H1 (cell line): ENCODE measurements at regions not wholly inside any gene's neighbourhood (a gene's known extent, or its start where the extent isn't known, plus 50 kb on each side); places are given as distances from the start of the nearest gene placed in this dataset.

ENCODE experiments used
- CTBP2 ChIP-seq: IDR thresholded peaks from 2 replicates; pipeline ENCODE4 v1.7.0; 2011; ENCODE audit warnings: borderline replicate concordance, mild to moderate bottlenecking, moderate library complexity, mixed read lengths, low read length; ENCODE audit not compliant: insufficient read depth, insufficient read length
- TF ChIP-seq, protein P1 (sequence below): fragments of 300-600 bp; sonication (generic); IDR thresholded peaks from 2 replicates; pipeline ENCODE4 v1.7.1; 2012; ENCODE audit warnings: low read length, moderate library complexity, mild to moderate bottlenecking, inconsistent platforms; ENCODE audit not compliant: insufficient replicate concordance

DNA sequence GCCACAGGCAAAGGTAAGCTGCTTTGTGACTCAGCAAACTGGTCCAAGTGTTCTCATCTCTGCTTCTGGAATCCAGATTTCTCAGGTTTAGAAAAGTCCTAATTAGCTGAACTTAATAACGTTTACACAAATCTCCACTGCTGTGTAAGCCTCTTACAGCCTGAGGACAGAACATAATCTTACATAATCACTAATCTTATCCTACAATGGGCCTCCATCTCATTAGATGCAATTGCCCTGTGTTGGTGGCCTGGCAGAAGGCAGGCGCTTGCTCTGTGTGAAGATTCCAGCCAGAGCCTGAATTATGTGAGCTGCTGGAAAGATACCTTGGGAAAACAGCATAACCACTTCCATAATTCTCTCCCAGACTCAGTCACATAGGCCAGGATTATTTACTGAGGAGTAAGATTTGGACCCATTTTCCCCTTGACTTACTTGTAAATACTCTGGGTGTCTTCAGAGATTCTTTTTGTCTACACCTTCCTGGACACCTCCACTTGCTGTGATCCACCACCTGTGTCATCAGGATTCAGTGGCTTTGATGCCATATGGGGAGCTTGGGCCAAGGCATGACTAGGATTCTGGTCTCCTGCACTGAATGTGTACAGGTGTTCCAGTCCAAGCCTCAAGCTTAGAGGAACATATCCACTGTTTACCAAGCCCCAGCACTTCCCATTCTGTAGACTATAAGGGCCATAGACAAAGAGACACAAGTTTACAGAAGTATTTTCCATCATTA, 104.4 kb downstream of the C6orf118 start (continued):
- TF ChIP-seq, protein P1, sequence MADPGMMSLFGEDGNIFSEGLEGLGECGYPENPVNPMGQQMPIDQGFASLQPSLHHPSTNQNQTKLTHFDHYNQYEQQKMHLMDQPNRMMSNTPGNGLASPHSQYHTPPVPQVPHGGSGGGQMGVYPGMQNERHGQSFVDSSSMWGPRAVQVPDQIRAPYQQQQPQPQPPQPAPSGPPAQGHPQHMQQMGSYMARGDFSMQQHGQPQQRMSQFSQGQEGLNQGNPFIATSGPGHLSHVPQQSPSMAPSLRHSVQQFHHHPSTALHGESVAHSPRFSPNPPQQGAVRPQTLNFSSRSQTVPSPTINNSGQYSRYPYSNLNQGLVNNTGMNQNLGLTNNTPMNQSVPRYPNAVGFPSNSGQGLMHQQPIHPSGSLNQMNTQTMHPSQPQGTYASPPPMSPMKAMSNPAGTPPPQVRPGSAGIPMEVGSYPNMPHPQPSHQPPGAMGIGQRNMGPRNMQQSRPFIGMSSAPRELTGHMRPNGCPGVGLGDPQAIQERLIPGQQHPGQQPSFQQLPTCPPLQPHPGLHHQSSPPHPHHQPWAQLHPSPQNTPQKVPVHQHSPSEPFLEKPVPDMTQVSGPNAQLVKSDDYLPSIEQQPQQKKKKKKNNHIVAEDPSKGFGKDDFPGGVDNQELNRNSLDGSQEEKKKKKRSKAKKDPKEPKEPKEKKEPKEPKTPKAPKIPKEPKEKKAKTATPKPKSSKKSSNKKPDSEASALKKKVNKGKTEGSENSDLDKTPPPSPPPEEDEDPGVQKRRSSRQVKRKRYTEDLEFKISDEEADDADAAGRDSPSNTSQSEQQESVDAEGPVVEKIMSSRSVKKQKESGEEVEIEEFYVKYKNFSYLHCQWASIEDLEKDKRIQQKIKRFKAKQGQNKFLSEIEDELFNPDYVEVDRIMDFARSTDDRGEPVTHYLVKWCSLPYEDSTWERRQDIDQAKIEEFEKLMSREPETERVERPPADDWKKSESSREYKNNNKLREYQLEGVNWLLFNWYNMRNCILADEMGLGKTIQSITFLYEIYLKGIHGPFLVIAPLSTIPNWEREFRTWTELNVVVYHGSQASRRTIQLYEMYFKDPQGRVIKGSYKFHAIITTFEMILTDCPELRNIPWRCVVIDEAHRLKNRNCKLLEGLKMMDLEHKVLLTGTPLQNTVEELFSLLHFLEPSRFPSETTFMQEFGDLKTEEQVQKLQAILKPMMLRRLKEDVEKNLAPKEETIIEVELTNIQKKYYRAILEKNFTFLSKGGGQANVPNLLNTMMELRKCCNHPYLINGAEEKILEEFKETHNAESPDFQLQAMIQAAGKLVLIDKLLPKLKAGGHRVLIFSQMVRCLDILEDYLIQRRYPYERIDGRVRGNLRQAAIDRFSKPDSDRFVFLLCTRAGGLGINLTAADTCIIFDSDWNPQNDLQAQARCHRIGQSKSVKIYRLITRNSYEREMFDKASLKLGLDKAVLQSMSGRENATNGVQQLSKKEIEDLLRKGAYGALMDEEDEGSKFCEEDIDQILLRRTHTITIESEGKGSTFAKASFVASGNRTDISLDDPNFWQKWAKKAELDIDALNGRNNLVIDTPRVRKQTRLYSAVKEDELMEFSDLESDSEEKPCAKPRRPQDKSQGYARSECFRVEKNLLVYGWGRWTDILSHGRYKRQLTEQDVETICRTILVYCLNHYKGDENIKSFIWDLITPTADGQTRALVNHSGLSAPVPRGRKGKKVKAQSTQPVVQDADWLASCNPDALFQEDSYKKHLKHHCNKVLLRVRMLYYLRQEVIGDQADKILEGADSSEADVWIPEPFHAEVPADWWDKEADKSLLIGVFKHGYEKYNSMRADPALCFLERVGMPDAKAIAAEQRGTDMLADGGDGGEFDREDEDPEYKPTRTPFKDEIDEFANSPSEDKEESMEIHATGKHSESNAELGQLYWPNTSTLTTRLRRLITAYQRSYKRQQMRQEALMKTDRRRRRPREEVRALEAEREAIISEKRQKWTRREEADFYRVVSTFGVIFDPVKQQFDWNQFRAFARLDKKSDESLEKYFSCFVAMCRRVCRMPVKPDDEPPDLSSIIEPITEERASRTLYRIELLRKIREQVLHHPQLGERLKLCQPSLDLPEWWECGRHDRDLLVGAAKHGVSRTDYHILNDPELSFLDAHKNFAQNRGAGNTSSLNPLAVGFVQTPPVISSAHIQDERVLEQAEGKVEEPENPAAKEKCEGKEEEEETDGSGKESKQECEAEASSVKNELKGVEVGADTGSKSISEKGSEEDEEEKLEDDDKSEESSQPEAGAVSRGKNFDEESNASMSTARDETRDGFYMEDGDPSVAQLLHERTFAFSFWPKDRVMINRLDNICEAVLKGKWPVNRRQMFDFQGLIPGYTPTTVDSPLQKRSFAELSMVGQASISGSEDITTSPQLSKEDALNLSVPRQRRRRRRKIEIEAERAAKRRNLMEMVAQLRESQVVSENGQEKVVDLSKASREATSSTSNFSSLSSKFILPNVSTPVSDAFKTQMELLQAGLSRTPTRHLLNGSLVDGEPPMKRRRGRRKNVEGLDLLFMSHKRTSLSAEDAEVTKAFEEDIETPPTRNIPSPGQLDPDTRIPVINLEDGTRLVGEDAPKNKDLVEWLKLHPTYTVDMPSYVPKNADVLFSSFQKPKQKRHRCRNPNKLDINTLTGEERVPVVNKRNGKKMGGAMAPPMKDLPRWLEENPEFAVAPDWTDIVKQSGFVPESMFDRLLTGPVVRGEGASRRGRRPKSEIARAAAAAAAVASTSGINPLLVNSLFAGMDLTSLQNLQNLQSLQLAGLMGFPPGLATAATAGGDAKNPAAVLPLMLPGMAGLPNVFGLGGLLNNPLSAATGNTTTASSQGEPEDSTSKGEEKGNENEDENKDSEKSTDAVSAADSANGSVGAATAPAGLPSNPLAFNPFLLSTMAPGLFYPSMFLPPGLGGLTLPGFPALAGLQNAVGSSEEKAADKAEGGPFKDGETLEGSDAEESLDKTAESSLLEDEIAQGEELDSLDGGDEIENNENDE = no peak
- no peak for TF ChIP-seq CTBP2
